Hepatocyte (in vitro differentiated cells): ENCODE measurements at regions not wholly inside any gene's neighbourhood (a gene's known extent, or its start where the extent isn't known, plus 50 kb on each side); places are given as distances from the start of the nearest gene placed in this dataset.
"Not testable (repeated sequence)": the region's sequence is repeated elsewhere in the genome, so short reads cannot be mapped to it uniquely, and the experiment has no call there.

Experiments
- EZH2 ChIP-seq: fragments of 200-600 bp; sonication (generic); IDR thresholded peaks from 2 replicates; pipeline ENCODE4 v1.6.1; 2016; ENCODE audit warnings: antibody characterized with exemption, mild to moderate bottlenecking, borderline replicate concordance
- TF ChIP-seq, protein P1 (sequence below): fragments of 200-600 bp; sonication (generic); IDR thresholded peaks from 2 replicates; pipeline ENCODE4 v1.5.1; 2016; ENCODE audit warnings: antibody characterized with exemption, mild to moderate bottlenecking; ENCODE audit not compliant: poor library complexity

DNA sequence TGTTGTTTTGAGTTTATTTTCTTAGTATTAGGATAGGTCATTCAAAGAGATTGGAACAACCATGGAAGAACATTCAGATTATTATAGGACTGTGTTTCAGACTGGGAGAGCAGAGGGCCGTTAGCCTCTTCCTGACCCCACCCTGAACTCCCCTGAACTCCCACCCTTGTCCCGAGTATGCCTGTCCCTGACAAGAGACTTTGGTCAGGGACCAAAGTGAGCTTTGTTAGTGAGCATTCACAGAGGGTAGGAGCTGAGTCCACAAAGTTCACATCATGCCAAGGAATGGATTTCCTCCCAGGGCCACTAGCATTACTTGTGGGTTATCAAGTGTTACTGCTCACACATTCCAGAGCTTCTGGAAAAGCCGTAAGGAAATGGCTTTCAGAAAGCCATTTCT is 94.7 kb upstream of the IKBKE start:
- TF ChIP-seq, protein P1, sequence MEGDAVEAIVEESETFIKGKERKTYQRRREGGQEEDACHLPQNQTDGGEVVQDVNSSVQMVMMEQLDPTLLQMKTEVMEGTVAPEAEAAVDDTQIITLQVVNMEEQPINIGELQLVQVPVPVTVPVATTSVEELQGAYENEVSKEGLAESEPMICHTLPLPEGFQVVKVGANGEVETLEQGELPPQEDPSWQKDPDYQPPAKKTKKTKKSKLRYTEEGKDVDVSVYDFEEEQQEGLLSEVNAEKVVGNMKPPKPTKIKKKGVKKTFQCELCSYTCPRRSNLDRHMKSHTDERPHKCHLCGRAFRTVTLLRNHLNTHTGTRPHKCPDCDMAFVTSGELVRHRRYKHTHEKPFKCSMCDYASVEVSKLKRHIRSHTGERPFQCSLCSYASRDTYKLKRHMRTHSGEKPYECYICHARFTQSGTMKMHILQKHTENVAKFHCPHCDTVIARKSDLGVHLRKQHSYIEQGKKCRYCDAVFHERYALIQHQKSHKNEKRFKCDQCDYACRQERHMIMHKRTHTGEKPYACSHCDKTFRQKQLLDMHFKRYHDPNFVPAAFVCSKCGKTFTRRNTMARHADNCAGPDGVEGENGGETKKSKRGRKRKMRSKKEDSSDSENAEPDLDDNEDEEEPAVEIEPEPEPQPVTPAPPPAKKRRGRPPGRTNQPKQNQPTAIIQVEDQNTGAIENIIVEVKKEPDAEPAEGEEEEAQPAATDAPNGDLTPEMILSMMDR, result not testable (repeated sequence)
- TF ChIP-seq EZH2, result not testable (repeated sequence)
